OCI-LY7 (cell line): ENCODE measurements at regions not wholly inside any gene's neighbourhood (a gene's known extent, or its start where the extent isn't known, plus 50 kb on each side); places are given as distances from the start of the nearest gene placed in this dataset.
"Not testable (repeated sequence)": the region's sequence is repeated elsewhere in the genome, so short reads cannot be mapped to it uniquely, and the experiment has no call there.

Experiments
- EZH2phosphoT487 ChIP-seq: fragments of 200-600 bp; sonication (generic); IDR thresholded peaks from 2 replicates; pipeline ENCODE4 v1.6.1; 2018; ENCODE audit warnings: low read depth, borderline replicate concordance, mild to moderate bottlenecking, mixed run types, antibody characterized with exemption, low read length, moderate library complexity, mixed read lengths
- TF ChIP-seq, protein P1 (sequence below): fragments of 200-600 bp; sonication (generic); conservative IDR thresholded peaks from 2 replicates; pipeline ENCODE4 v1.5.1; 2014; ENCODE audit warnings: mild to moderate bottlenecking, antibody characterized with exemption, low read length, moderate library complexity, mixed read lengths

DNA sequence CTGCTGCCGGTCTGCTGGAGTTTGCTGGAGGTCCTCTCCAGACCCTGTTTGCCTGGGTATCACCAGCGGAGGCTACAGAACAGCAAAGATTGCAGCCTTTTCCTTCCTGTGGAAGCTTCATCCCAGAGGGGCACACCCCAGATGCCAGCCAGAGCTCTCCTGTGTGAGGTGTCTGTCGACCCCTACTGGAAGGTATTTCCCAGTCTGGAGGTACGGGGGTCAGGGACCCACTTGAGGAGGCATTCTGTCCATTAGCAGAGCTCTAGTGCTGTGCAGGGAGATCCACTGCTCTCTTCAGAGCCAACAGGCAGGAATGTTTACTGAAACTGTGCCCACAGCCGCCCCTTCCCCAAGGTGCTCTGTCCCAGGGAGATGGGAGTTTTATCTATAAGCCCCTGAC lies 823.1 kb upstream of the HS3ST5 start:
- TF ChIP-seq, protein P1, sequence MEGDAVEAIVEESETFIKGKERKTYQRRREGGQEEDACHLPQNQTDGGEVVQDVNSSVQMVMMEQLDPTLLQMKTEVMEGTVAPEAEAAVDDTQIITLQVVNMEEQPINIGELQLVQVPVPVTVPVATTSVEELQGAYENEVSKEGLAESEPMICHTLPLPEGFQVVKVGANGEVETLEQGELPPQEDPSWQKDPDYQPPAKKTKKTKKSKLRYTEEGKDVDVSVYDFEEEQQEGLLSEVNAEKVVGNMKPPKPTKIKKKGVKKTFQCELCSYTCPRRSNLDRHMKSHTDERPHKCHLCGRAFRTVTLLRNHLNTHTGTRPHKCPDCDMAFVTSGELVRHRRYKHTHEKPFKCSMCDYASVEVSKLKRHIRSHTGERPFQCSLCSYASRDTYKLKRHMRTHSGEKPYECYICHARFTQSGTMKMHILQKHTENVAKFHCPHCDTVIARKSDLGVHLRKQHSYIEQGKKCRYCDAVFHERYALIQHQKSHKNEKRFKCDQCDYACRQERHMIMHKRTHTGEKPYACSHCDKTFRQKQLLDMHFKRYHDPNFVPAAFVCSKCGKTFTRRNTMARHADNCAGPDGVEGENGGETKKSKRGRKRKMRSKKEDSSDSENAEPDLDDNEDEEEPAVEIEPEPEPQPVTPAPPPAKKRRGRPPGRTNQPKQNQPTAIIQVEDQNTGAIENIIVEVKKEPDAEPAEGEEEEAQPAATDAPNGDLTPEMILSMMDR = not testable (repeated sequence)
- not testable (repeated sequence) for TF ChIP-seq EZH2phosphoT487
